Activated CD4-positive, alpha-beta T cell treated with anti-CD3 and anti-CD28 coated beads, Interleukin-2, amount 50 U/mL, for 24 hours (primary cell): ENCODE measurements at regions not wholly inside any gene's neighbourhood (a gene's known extent, or its start where the extent isn't known, plus 50 kb on each side); places are given as distances from the start of the nearest gene placed in this dataset.

Experiments
- DNase-seq, 2 donors: peaks; one replicate each; pipeline ENCODE4 v3.0.0-alpha.2; 2020; ENCODE audit warnings: low read depth in 1 of 2, low spot score in 1 of 2

GRCh38 chr4:186931519-186931918 lies 207.9 kb upstream of the FAT1 start:
- no peak for DNase-seq

- DNase-seq: no peak
Measured at GRCh38 chr4:186932196-186932595, 208.5 kb upstream of the FAT1 start.

- no peak for DNase-seq
Measured at GRCh38 chr4:186932631-186933187, 209.1 kb upstream of the FAT1 start.

- no peak for DNase-seq
Measured at GRCh38 chr4:186934244-186934643, 210.6 kb upstream of the FAT1 start.

- no peak for DNase-seq
Measured at GRCh38 chr4:186934841-186935443, 211.3 kb upstream of the FAT1 start.

GRCh38 chr4:186935901-186936300 lies 212.2 kb upstream of the FAT1 start:
- no peak for DNase-seq

GRCh38 chr4:186936496-186937375 lies 213.1 kb upstream of the FAT1 start:
- no peak for DNase-seq

GRCh38 chr4:186939226-186939625 lies 215.6 kb upstream of the FAT1 start:
- DNase-seq: no peak

GRCh38 chr4:186939766-186940165 lies 216.1 kb upstream of the FAT1 start:
- DNase-seq: no peak

GRCh38 chr4:186940476-186940875 lies 216.8 kb upstream of the FAT1 start:
- DNase-seq: no peak

GRCh38 chr4:186942758-186943377 lies 219.2 kb upstream of the FAT1 start:
- no peak for DNase-seq

- no peak for DNase-seq
Measured at GRCh38 chr4:186943411-186943810, 219.8 kb upstream of the FAT1 start.

GRCh38 chr4:186946136-186946535 lies 222.5 kb upstream of the FAT1 start:
- DNase-seq: no peak

GRCh38 chr4:186946682-186947294 lies 223.1 kb upstream of the FAT1 start:
- no peak for DNase-seq

- no peak for DNase-seq
Measured at GRCh38 chr4:186948361-186949242, 224.9 kb upstream of the FAT1 start.

- DNase-seq: no peak
Measured at GRCh38 chr4:186949847-186950246, 226.2 kb upstream of the FAT1 start.

GRCh38 chr4:186952709-186953108 lies 229.1 kb upstream of the FAT1 start:
- no peak for DNase-seq

- DNase-seq: no peak
Measured at GRCh38 chr4:186953599-186954260, 230.1 kb upstream of the FAT1 start.

GRCh38 chr4:186954509-186954908 lies 230.9 kb upstream of the FAT1 start:
- no peak for DNase-seq

- no peak for DNase-seq
Measured at GRCh38 chr4:186954956-186955355, 231.3 kb upstream of the FAT1 start.
